Neural cell (in vitro differentiated cells): ENCODE measurements at regions not wholly inside any gene's neighbourhood (a gene's known extent, or its start where the extent isn't known, plus 50 kb on each side); places are given as distances from the start of the nearest gene placed in this dataset.

Experiments
- H2AFZ ChIP-seq: fragments of 200-600, 300-800 bp; sonication (generic), shearing (Covaris generic); 2 replicates; pipeline ENCODE4 v1.6.0; 2014; ENCODE audit warnings: low read depth, mild to moderate bottlenecking, antibody characterized with exemption, low read length, moderate library complexity
- H3F3A ChIP-seq: fragments of 200-600 bp; shearing (Covaris generic); 2 replicates; pipeline ENCODE4 v1.6.1; 2016; ENCODE audit warnings: mild to moderate bottlenecking, moderate library complexity, mixed read lengths, antibody characterized with exemption, low read length; ENCODE audit not compliant: insufficient read depth, poor library complexity, severe bottlenecking
- H3K27ac ChIP-seq: fragments of 200-600, 300-800 bp; sonication (generic), shearing (Covaris generic); 2 replicates; pipeline ENCODE4 v1.5.1; 2014; ENCODE audit warnings: mild to moderate bottlenecking, low read length, moderate library complexity
- H3K27me3 ChIP-seq: fragments of 300-800, 200-600 bp; sonication (generic), shearing (Covaris generic); 2 replicates; pipeline ENCODE4 v1.6.0; 2014; ENCODE audit warnings: mild to moderate bottlenecking, low read depth, low read length, moderate library complexity; ENCODE audit not compliant: insufficient read depth
- H3K36me3 ChIP-seq: fragments of 300-800, 200-600 bp; sonication (generic), shearing (Covaris generic); 2 replicates; pipeline ENCODE4 v1.5.1; 2014; ENCODE audit warnings: mild to moderate bottlenecking, antibody characterized with exemption, low read length, moderate library complexity; ENCODE audit not compliant: insufficient read depth
- H3K4me2 ChIP-seq: fragments of 300-800, 200-600 bp; sonication (generic), shearing (Covaris generic); 2 replicates; pipeline ENCODE4 v1.6.0; 2014; ENCODE audit warnings: mild to moderate bottlenecking, low read length
- H3K4me3 ChIP-seq: fragments of 300-800, 200-600 bp; sonication (generic), shearing (Covaris generic); 2 replicates; pipeline ENCODE4 v1.5.1; 2014; ENCODE audit warnings: mild to moderate bottlenecking, low read length, moderate library complexity
- H3K79me2 ChIP-seq: fragments of 200-600 bp; shearing (Covaris generic); replicated peaks from 2 replicates; pipeline ENCODE4 v1.6.0; 2014; ENCODE audit warnings: mild to moderate bottlenecking, low read length, moderate library complexity; ENCODE audit not compliant: insufficient read depth
- H3K9ac ChIP-seq: fragments of 300-800, 200-600 bp; sonication (generic), shearing (Covaris generic); 2 replicates; pipeline ENCODE4 v1.6.1; 2016; ENCODE audit warnings: mild to moderate bottlenecking, low read length, mixed read lengths
- H3K9me2 ChIP-seq: fragments of 200-600 bp; shearing (Covaris generic); 2 replicates; pipeline ENCODE4 v1.6.1; 2016; ENCODE audit warnings: mild to moderate bottlenecking, low read length, mixed read lengths; ENCODE audit not compliant: insufficient read depth
- H3K9me3 ChIP-seq: fragments of 200-600, 300-800 bp; sonication (generic), shearing (Covaris generic); 2 replicates; pipeline ENCODE4 v1.6.1; 2016; ENCODE audit warnings: mild to moderate bottlenecking, mixed run types, low read length, moderate library complexity, mixed read lengths
- H4K20me1 ChIP-seq: fragments of 200-600 bp; shearing (Covaris generic); 2 replicates; pipeline ENCODE4 v1.6.1; 2016; ENCODE audit warnings: mild to moderate bottlenecking, mixed run types; ENCODE audit not compliant: insufficient read depth
- CTCF ChIP-seq: fragments of 450-650 bp; IDR thresholded peaks from 2 replicates; pipeline ENCODE4 v1.5.1; 2014; ENCODE audit warnings: antibody characterized with exemption, mild to moderate bottlenecking, moderate library complexity; ENCODE audit not compliant: poor library complexity, severe bottlenecking
- EP300 ChIP-seq: fragments of 450-650 bp; conservative IDR thresholded peaks from 2 replicates; pipeline ENCODE4 v1.6.1; 2014; ENCODE audit warnings: antibody characterized with exemption, mild to moderate bottlenecking, moderate library complexity; ENCODE audit not compliant: poor library complexity, severe bottlenecking
- EZH2 ChIP-seq: fragments of 200-600, 300-800 bp; shearing (Covaris generic), sonication (generic); IDR thresholded peaks from 2 replicates; pipeline ENCODE4 v1.6.1; 2014; ENCODE audit warnings: antibody characterized with exemption, low read length, borderline replicate concordance, mild to moderate bottlenecking; ENCODE audit not compliant: insufficient read depth, poor library complexity, severe bottlenecking
- MXI1 ChIP-seq: fragments of 450-650 bp; conservative IDR thresholded peaks from 2 replicates; pipeline ENCODE4 v1.6.1; 2014; ENCODE audit warnings: antibody characterized with exemption, mild to moderate bottlenecking; ENCODE audit not compliant: poor library complexity, severe bottlenecking
- POLR2AphosphoS5 ChIP-seq: IDR thresholded peaks from 2 replicates; pipeline ENCODE4 v1.6.1; 2012
- RAD21 ChIP-seq: fragments of 450-650 bp; conservative IDR thresholded peaks from 2 replicates; pipeline ENCODE4 v1.6.1; 2014; ENCODE audit warnings: antibody characterized with exemption, mild to moderate bottlenecking, moderate library complexity
- SMC3 ChIP-seq: fragments of 450-650 bp; conservative IDR thresholded peaks from 2 replicates; pipeline ENCODE4 v1.6.1; 2014; ENCODE audit warnings: antibody characterized with exemption, mild to moderate bottlenecking, moderate library complexity; ENCODE audit not compliant: poor library complexity
- TAF1 ChIP-seq: IDR thresholded peaks from 2 replicates; pipeline ENCODE4 v1.6.1; 2012; ENCODE audit warnings: low read depth
- TF ChIP-seq, protein P1 (sequence below): IDR thresholded peaks from 2 replicates; pipeline ENCODE4 v1.6.1; 2012; ENCODE audit warnings: borderline replicate concordance

- Histone ChIP-seq H3K9me2 (no peaks in the 10 kb centered on the region), H3K79me2 (no peaks in the 10 kb centered on the region), H3K9me3 (no peaks in the 10 kb centered on the region), H3K4me2 (no peak overlapping the region), H4K20me1 (no peaks in the 10 kb centered on the region), H3K27ac (no peak overlapping the region), H2AFZ (no peak overlapping the region), H3K9ac (no peak overlapping the region), H3K4me3 (no peak overlapping the region), H3F3A (no peaks in the 10 kb centered on the region), H3K27me3 (no peaks in the 10 kb centered on the region), H3K36me3 (no peaks in the 10 kb centered on the region)
- TF ChIP-seq MXI1 (no peak), RAD21 (no peak), TAF1 (no peak), EP300 (no peak)
Measured at GRCh38 chr1:102296116-102296515, 299.4 kb upstream of the OLFM3 start.

GRCh38 chr1:102282955-102283354 is 286.2 kb upstream of the OLFM3 start:
- no peaks in the 10 kb centered on the region for H3K9me3 ChIP-seq
- no peak overlapping the region for H3K27ac ChIP-seq
- no peaks in the 10 kb centered on the region for H3K36me3 ChIP-seq
- H4K20me1 ChIP-seq = no peaks in the 10 kb centered on the region
- no peaks in the 10 kb centered on the region for H3K79me2 ChIP-seq
- no peaks in the 10 kb centered on the region for H3F3A ChIP-seq
- H3K9ac ChIP-seq = no peak overlapping the region
- no peak overlapping the region for H2AFZ ChIP-seq
- TF ChIP-seq RAD21 (no peak), CTCF (no peak), POLR2AphosphoS5 (no peak), EP300 (no peak), MXI1 (no peak), SMC3 (no peak), TAF1 (no peak), EZH2 (no peak)
- TF ChIP-seq, protein P1, sequence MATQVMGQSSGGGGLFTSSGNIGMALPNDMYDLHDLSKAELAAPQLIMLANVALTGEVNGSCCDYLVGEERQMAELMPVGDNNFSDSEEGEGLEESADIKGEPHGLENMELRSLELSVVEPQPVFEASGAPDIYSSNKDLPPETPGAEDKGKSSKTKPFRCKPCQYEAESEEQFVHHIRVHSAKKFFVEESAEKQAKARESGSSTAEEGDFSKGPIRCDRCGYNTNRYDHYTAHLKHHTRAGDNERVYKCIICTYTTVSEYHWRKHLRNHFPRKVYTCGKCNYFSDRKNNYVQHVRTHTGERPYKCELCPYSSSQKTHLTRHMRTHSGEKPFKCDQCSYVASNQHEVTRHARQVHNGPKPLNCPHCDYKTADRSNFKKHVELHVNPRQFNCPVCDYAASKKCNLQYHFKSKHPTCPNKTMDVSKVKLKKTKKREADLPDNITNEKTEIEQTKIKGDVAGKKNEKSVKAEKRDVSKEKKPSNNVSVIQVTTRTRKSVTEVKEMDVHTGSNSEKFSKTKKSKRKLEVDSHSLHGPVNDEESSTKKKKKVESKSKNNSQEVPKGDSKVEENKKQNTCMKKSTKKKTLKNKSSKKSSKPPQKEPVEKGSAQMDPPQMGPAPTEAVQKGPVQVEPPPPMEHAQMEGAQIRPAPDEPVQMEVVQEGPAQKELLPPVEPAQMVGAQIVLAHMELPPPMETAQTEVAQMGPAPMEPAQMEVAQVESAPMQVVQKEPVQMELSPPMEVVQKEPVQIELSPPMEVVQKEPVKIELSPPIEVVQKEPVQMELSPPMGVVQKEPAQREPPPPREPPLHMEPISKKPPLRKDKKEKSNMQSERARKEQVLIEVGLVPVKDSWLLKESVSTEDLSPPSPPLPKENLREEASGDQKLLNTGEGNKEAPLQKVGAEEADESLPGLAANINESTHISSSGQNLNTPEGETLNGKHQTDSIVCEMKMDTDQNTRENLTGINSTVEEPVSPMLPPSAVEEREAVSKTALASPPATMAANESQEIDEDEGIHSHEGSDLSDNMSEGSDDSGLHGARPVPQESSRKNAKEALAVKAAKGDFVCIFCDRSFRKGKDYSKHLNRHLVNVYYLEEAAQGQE = no peak
- H3K27me3 ChIP-seq = no peaks in the 10 kb centered on the region
- no peak overlapping the region for H3K4me3 ChIP-seq
- no peak overlapping the region for H3K4me2 ChIP-seq
- H3K9me2 ChIP-seq = no peaks in the 10 kb centered on the region

DNA sequence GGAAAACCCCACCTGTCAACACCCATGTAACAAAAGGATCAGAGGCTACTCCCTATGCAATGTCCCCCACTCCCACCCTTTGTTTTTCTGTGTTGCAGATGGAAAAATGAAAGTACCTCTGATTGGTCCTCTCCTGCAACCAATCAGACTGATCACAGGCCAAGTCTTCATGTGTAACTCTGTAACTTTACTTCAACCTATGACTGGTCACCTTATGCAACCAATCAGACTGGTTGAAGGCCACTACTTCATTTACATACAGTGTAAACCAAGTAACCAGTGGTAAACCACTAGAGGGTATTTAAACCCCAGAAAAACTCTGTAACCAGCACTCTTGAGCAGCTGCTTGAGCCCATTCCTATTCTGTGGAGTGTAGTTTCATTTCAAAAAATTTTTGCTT is 266.3 kb upstream of the OLFM3 start:
- no peaks in the 10 kb centered on the region for H3K36me3 ChIP-seq
- no peaks in the 10 kb centered on the region for H3K79me2 ChIP-seq
- no peaks in the 10 kb centered on the region for H3K9me3 ChIP-seq
- TF ChIP-seq CTCF = no peak
- TF ChIP-seq TAF1 = no peak
- TF ChIP-seq, protein P1 = no peak
- TF ChIP-seq POLR2AphosphoS5 = no peak
- TF ChIP-seq MXI1 = no peak
- TF ChIP-seq EP300 = no peak
- TF ChIP-seq SMC3 = no peak
- no peak for TF ChIP-seq EZH2
- no peak for TF ChIP-seq RAD21
- no peaks in the 10 kb centered on the region for H3F3A ChIP-seq
- H3K27me3 ChIP-seq = no peaks in the 10 kb centered on the region
- H3K9me2 ChIP-seq = no peaks in the 10 kb centered on the region
- no peak overlapping the region for H2AFZ ChIP-seq
- no peak overlapping the region for H3K27ac ChIP-seq
- no peak overlapping the region for H3K9ac ChIP-seq
- no peaks in the 10 kb centered on the region for H4K20me1 ChIP-seq
- H3K4me2 ChIP-seq = no peak overlapping the region
- H3K4me3 ChIP-seq = no peak overlapping the region
